ENCODE measurements at regions not wholly inside any gene's neighbourhood (a gene's known extent, or its start where the extent isn't known, plus 50 kb on each side); places are given as distances from the start of the nearest gene placed in this dataset.

DNA sequence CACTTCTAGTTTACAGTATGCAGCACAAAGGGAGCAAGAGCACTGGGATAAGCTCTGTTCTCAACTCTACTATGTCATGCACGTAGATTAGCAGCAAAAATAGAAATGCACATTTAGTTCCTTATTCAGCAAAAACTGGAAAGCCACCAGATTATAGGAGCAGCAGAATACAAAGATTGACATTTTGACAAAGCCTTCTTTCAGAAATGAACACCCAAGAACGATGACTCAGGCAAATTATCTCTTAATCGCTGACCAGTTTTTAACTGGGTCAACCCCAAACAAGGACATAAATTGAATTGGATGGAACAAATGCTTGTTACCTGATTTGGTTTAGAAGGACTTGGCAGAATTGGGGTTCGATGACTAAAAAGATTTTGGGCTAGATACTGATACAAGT lies 775.3 kb upstream of the HS3ST1 start:
- H3K4me3 ChIP-seq (IDR thresholded peaks at IDR 0.05; ENCODE audit: insufficient read depth, low read depth, low read length): no peak overlapping the region

DNA sequence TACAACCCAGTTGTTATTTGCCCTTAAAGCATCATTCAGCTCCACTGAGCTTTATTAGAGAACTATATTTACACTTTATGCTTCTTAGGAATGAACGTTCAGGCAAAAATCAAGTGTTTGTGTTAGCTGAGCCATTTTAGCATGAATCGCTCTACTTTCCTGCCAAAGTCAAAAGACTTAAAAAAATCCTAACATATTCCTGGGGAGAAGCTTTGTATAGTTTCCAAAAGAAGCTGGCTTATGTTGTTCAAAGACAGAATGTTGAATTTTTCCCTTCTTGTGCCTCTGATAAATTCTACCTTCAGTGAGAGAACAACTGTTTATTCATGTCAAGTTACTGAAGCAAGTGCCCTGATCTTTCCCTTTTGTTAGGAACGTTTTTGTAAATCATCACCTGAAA lies 771.5 kb upstream of the HS3ST1 start:
- H4K20me1 ChIP-seq (ENCODE audit: insufficient read depth): no peaks in the 10 kb centered on the region
- TF ChIP-seq, protein P1, sequence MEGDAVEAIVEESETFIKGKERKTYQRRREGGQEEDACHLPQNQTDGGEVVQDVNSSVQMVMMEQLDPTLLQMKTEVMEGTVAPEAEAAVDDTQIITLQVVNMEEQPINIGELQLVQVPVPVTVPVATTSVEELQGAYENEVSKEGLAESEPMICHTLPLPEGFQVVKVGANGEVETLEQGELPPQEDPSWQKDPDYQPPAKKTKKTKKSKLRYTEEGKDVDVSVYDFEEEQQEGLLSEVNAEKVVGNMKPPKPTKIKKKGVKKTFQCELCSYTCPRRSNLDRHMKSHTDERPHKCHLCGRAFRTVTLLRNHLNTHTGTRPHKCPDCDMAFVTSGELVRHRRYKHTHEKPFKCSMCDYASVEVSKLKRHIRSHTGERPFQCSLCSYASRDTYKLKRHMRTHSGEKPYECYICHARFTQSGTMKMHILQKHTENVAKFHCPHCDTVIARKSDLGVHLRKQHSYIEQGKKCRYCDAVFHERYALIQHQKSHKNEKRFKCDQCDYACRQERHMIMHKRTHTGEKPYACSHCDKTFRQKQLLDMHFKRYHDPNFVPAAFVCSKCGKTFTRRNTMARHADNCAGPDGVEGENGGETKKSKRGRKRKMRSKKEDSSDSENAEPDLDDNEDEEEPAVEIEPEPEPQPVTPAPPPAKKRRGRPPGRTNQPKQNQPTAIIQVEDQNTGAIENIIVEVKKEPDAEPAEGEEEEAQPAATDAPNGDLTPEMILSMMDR (conservative IDR thresholded peaks at IDR 0.05; ENCODE audit: low read depth, low read length): no peak
- H2AFZ ChIP-seq (ENCODE audit: low read depth): no peak overlapping the region
- H3K27ac ChIP-seq: no peak overlapping the region
- no peaks in the 10 kb centered on the region for H3K79me2 ChIP-seq (ENCODE audit: insufficient read depth, low read depth)
- no peaks in the 10 kb centered on the region for H3K36me3 ChIP-seq (ENCODE audit: insufficient read depth)
- no peak overlapping the region for H3K4me2 ChIP-seq
- H3K4me3 ChIP-seq (IDR thresholded peaks at IDR 0.05; ENCODE audit: insufficient read depth, low read depth, low read length): no peak overlapping the region
- H3K4me1 ChIP-seq (ENCODE audit: low read depth, poor library complexity, severe bottlenecking): no peaks in the 10 kb centered on the region
- no peak overlapping the region for H3K9ac ChIP-seq
- H3K27me3 ChIP-seq (ENCODE audit: insufficient read depth, low read depth): no peaks in the 10 kb centered on the region

More for the DNA sequence above, 775.3 kb upstream of the HS3ST1 start:
- no peaks in the 10 kb centered on the region for H3K36me3 ChIP-seq (ENCODE audit: insufficient read depth)
- no peak overlapping the region for H3K4me2 ChIP-seq
- H3K4me1 ChIP-seq (ENCODE audit: low read depth, poor library complexity, severe bottlenecking): no peaks in the 10 kb centered on the region
- no peaks in the 10 kb centered on the region for H4K20me1 ChIP-seq (ENCODE audit: insufficient read depth)
- TF ChIP-seq, protein P1 (conservative IDR thresholded peaks at IDR 0.05; ENCODE audit: low read depth, low read length): no peak
- H3K27me3 ChIP-seq (ENCODE audit: insufficient read depth, low read depth): no peaks in the 10 kb centered on the region
- H2AFZ ChIP-seq (ENCODE audit: low read depth): no peak overlapping the region
- no peak overlapping the region for H3K9ac ChIP-seq
- H3K27ac ChIP-seq: no peak overlapping the region
- no peaks in the 10 kb centered on the region for H3K79me2 ChIP-seq (ENCODE audit: insufficient read depth, low read depth)

- Histone ChIP-seq H3K4me2 (no peak overlapping the region), H3K4me1 (ENCODE audit: low read depth, poor library complexity, severe bottlenecking) (no peaks in the 10 kb centered on the region), H3K4me3 (IDR thresholded peaks at IDR 0.05; ENCODE audit: insufficient read depth, low read depth, low read length) (no peak overlapping the region), H3K27me3 (ENCODE audit: insufficient read depth, low read depth) (no peaks in the 10 kb centered on the region), H4K20me1 (ENCODE audit: insufficient read depth) (no peaks in the 10 kb centered on the region), H3K9ac (no peak overlapping the region), H3K36me3 (ENCODE audit: insufficient read depth) (no peaks in the 10 kb centered on the region), H3K27ac (no peak overlapping the region), H3K79me2 (ENCODE audit: insufficient read depth, low read depth) (no peaks in the 10 kb centered on the region), H2AFZ (ENCODE audit: low read depth) (no peak overlapping the region)
- TF ChIP-seq, protein P1 (conservative IDR thresholded peaks at IDR 0.05; ENCODE audit: low read depth, low read length): no peak
Observed at GRCh38 chr4:12186526-12186925, 757.8 kb upstream of the HS3ST1 start.

- no peaks in the 10 kb centered on the region for H4K20me1 ChIP-seq (ENCODE audit: insufficient read depth)
- H3K27ac ChIP-seq: no peak overlapping the region
- H2AFZ ChIP-seq (ENCODE audit: low read depth): no peak overlapping the region
- TF ChIP-seq, protein P1 (conservative IDR thresholded peaks at IDR 0.05; ENCODE audit: low read depth, low read length): no peak
- no peak overlapping the region for H3K4me2 ChIP-seq
- H3K4me3 ChIP-seq (IDR thresholded peaks at IDR 0.05; ENCODE audit: insufficient read depth, low read depth, low read length): no peak overlapping the region
- no peaks in the 10 kb centered on the region for H3K79me2 ChIP-seq (ENCODE audit: insufficient read depth, low read depth)
- H3K9ac ChIP-seq: no peak overlapping the region
- H3K36me3 ChIP-seq (ENCODE audit: insufficient read depth): no peaks in the 10 kb centered on the region
- no peaks in the 10 kb centered on the region for H3K27me3 ChIP-seq (ENCODE audit: insufficient read depth, low read depth)
- H3K4me1 ChIP-seq (ENCODE audit: low read depth, poor library complexity, severe bottlenecking): no peaks in the 10 kb centered on the region
Observed at GRCh38 chr4:12178614-12179610, 750.2 kb upstream of the HS3ST1 start.

Data from KMS-11 (cell line).